Body of pancreas (tissue), 4 donors: ENCODE measurements at regions not wholly inside any gene's neighbourhood (a gene's known extent, or its start where the extent isn't known, plus 50 kb on each side); places are given as distances from the start of the nearest gene placed in this dataset.

Experiments used
- ATAC-seq: fragments of 150-250 bp; one replicate; pipeline ENCODE4 v1.9.1; 2016
- DNase-seq, 4 donors: peaks; one replicate each; pipeline ENCODE4 v3.0.0-alpha.2; 2019
- H3K27ac ChIP-seq, 4 donors: fragments of 200-600 bp; sonication (generic); 1 replicate in 3 of 4; 2 replicates in 1 of 4; pipeline versions ENCODE4 v1.5.1 to v1.6.1; 2016 to 2019; ENCODE audit warnings: mild to moderate bottlenecking in 1 of 4, mixed read lengths in 1 of 4, moderate library complexity in 1 of 4
- H3K27me3 ChIP-seq, 2 donors: fragments of 200-600 bp; sonication (generic); one replicate each; pipeline ENCODE4 v1.6.0; 2016; ENCODE audit warnings: mild to moderate bottlenecking in 1 of 2
- H3K36me3 ChIP-seq, 2 donors: fragments of 200-600 bp; sonication (generic); replicated peaks in 1 of 2; 2 replicates each; pipeline ENCODE4 v1.5.1; 2016; ENCODE audit warnings: low read depth in 2 of 2; ENCODE audit not compliant: insufficient read depth in 1 of 2
- H3K4me1 ChIP-seq: fragments of 200-600 bp; sonication (generic); one replicate; pipeline ENCODE4 v1.6.0; 2016
- H3K4me3 ChIP-seq, 2 donors: fragments of 200-600 bp; sonication (generic); 1 replicate in 1 of 2; 2 replicates in 1 of 2; pipeline ENCODE4 v1.5.1; 2016 to 2019
- H3K9me3 ChIP-seq, 3 donors: fragments of 200-600 bp; sonication (generic); 1 replicate in 2 of 3; 2 replicates in 1 of 3; pipeline ENCODE4 v1.5.1; 2016
- POLR2A ChIP-seq, 3 donors: fragments of 450-650 bp; IDR thresholded peaks; one replicate each; pipeline ENCODE4 v1.6.1; 2016; ENCODE audit warnings: antibody characterized with exemption in 3 of 3, mild to moderate bottlenecking in 2 of 3
- WGBS, 2 donors: methylation state at CpG; one replicate each; pipeline ENCODE4 v1.1.5; 2017; 5-methylcytosine and 5-hydroxymethylcytosine counted together
- intact Hi-C: fragments of 100-400 bp; cut with DNase I; formaldehyde crosslinking; loops from one replicate; pipeline ENCODE4 v1.15.1; 2023
- TF ChIP-seq, protein P1 (sequence below), 7 experiments: fragments of 450-650 bp in 4 of 7; fragments of 200-600 bp in 3 of 7; sonication (generic) in 3 of 7; IDR thresholded peaks; one replicate each; pipeline ENCODE4 v1.5.1; 2016 to 2019; ENCODE audit warnings: antibody characterized with exemption in 7 of 7

DNA sequence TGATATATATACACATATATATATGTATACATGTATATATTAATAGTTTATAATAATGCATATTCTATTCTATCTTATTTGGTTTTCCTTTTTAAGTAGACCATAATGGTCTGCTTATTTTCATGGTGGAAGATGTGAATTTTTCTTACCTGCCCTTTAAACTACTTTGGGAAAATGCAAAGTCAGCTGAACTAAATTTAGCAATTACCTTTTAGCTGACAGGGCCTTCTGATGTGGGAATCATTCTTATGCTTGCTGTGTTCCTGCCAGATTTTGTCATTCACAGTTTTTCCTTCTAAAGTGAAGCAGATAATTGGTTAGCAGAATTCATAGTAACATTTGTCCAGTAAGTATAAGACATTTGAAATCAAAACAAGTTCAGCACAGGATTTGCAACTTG, 63.2 kb upstream of the SAMSN1 start:
- H3K27ac ChIP-seq, result no peak overlapping the region
- intact Hi-C loops, result no loop called here
- no peaks in the 10 kb centered on the region for H3K27me3 ChIP-seq
- no peak overlapping the region for H3K4me3 ChIP-seq
- H3K9me3 ChIP-seq, result no peaks in the 10 kb centered on the region
- no peak for ATAC-seq
- no peaks in the 10 kb centered on the region for H3K36me3 ChIP-seq
- no peaks in the 10 kb centered on the region for H3K4me1 ChIP-seq
- TF ChIP-seq POLR2A (IDR thresholded peaks at IDR 0.05), result no peak
- TF ChIP-seq, protein P1, sequence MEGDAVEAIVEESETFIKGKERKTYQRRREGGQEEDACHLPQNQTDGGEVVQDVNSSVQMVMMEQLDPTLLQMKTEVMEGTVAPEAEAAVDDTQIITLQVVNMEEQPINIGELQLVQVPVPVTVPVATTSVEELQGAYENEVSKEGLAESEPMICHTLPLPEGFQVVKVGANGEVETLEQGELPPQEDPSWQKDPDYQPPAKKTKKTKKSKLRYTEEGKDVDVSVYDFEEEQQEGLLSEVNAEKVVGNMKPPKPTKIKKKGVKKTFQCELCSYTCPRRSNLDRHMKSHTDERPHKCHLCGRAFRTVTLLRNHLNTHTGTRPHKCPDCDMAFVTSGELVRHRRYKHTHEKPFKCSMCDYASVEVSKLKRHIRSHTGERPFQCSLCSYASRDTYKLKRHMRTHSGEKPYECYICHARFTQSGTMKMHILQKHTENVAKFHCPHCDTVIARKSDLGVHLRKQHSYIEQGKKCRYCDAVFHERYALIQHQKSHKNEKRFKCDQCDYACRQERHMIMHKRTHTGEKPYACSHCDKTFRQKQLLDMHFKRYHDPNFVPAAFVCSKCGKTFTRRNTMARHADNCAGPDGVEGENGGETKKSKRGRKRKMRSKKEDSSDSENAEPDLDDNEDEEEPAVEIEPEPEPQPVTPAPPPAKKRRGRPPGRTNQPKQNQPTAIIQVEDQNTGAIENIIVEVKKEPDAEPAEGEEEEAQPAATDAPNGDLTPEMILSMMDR (IDR thresholded peaks at IDR 0.05), result no peak
- DNase-seq, result no peak

DNA sequence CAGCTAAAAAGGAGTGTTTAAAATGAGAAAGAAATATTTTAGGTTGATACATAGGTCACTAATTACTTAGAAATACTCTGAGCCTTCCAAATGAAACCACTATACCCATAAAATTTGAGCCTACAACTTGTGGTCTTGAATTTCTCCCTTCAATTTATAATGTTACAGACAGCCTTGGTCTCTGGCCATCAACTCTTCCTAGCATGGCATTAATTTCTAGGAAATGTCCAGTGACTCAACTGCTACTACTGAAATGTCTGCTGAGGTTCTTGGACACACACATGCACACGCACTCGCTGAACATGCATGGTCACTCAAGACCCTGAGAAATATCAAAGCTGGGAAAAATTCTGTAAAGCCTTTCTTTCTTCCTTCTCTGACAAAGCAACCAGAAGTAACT, 61.1 kb upstream of the SAMSN1 start:
- 84 to 93% methylated on average over 2 of the region's 2 CpGs for WGBS, 2 donors
- ATAC-seq, result no peak
- intact Hi-C loops, result no loop called here

DNA sequence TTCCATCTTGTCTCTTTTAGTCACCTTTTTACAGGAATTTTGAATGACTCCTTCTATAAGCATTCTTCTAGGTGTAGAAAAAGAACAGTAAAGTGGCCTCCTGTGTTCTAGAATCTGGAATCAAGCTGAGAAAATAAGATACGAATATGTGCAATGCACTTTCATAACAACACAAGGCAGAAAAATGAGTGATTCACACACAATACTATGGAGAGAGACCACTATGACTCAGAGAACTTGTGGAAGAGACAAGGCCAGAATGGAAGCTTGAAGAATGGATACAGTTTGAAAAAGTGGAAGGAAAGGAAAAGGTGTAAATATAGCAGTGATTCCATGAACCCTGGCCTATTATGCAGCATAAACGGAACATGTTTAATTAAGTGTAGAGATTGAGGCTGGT, 57.1 kb upstream of the SAMSN1 start:
- H3K27me3 ChIP-seq, result no peaks in the 10 kb centered on the region
- 57 to 68% methylated on average over 2 of the region's 2 CpGs for WGBS, 2 donors
- H3K4me1 ChIP-seq, result no peaks in the 10 kb centered on the region
- H3K27ac ChIP-seq, result no peak overlapping the region
- no peaks in the 10 kb centered on the region for H3K36me3 ChIP-seq
- H3K9me3 ChIP-seq, result no peaks in the 10 kb centered on the region
- H3K4me3 ChIP-seq, result no peak overlapping the region
- intact Hi-C loops, result no loop called here
- DNase-seq (no peak), ATAC-seq (no peak)
- TF ChIP-seq POLR2A (IDR thresholded peaks at IDR 0.05), result no peak
- TF ChIP-seq, protein P1 (IDR thresholded peaks at IDR 0.05), result no peak

More for the DNA sequence above, 61.1 kb upstream of the SAMSN1 start:
- Histone ChIP-seq H3K36me3 (no peaks in the 10 kb centered on the region), H3K9me3 (no peaks in the 10 kb centered on the region), H3K27me3 (no peaks in the 10 kb centered on the region), H3K4me3 (no peak overlapping the region), H3K27ac (no peak overlapping the region), H3K4me1 (no peaks in the 10 kb centered on the region)
- DNase-seq, result no peak
- TF ChIP-seq POLR2A (IDR thresholded peaks at IDR 0.05), result no peak
- TF ChIP-seq, protein P1 (IDR thresholded peaks at IDR 0.05), result no peak

DNA sequence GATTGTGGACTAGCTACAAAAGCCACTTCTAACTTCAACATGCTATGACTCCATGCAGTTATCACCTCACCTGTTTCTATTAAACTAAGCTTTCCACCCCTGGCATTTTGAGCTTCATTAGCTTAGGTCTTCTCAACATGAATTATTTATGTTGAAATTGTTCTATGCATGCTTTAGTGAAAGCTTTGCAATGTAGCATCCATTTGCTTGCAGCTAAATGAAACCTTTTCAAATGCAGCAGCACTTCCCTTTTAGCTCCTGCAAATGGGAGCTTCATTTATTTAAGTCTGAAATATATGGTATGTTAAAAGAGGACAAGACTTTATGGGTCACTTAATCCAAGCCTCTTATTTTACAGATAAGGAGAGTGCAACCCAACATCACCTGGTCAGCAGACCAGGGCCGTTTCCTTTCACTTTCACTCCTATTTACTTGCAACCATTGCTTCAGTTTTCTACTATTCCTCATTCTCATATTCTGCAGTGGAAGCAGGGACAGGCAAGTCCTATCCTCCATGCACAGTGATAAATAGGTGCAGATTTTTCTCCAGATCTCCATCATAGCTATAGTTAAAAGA, 56.4 kb upstream of the SAMSN1 start:
- DNase-seq, result no peak
- TF ChIP-seq, protein P1 (IDR thresholded peaks at IDR 0.05), result no peak
- no peak for TF ChIP-seq POLR2A (IDR thresholded peaks at IDR 0.05)
- WGBS, 2 donors, result 28 to 42% methylated on average over 1 of the region's 1 CpG

DNA sequence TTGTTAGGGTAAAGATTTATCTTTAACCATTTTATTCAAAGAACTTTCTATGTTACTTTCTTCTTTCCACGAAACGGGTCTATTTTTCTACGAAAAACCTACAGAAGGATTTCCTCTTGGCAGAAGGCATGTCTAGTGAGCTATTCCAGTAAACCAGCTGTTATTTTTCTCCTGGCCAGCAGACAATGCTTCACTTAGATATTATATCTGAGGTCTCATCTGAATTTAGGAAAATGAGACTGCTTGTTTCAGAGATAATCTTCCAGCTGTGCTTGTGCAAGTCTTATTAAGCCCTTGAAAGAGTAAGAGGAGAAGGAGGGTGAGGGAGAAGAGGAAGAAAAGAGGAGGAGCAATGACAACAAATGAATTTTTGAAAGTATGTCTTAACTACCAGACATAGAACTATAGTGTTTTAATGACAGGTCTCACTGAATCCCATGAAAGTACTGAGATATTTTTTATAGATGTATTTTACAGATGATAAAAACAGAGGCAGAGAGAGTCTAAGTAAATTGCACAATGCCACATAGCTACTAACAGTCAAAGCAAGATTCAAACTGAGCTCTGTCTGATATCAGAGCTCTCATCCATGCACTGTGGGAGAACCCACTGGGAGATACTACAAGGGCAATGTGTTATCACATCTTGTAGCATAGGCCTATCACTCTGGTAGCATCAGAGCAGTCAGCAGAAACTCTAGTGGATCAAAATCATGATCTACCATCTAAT, 54.6 kb upstream of the SAMSN1 start:
- no peaks in the 10 kb centered on the region for H3K4me1 ChIP-seq
- H3K36me3 ChIP-seq, result no peaks in the 10 kb centered on the region
- no peaks in the 10 kb centered on the region for H3K27me3 ChIP-seq
- H3K4me3 ChIP-seq, result no peak overlapping the region
- ATAC-seq (no peak), DNase-seq (no peak)
- H3K9me3 ChIP-seq, result no peaks in the 10 kb centered on the region
- H3K27ac ChIP-seq, result no peak overlapping the region
- WGBS, 2 donors, result 55 to 56% methylated on average over 3 of the region's 3 CpGs
- TF ChIP-seq POLR2A (IDR thresholded peaks at IDR 0.05), result no peak
- TF ChIP-seq, protein P1 (IDR thresholded peaks at IDR 0.05), result no peak
- intact Hi-C loops, result no loop called here

More for the DNA sequence above, 56.4 kb upstream of the SAMSN1 start:
- H3K9me3 ChIP-seq, result no peaks in the 10 kb centered on the region
- ATAC-seq, result no peak
- H3K4me3 ChIP-seq, result no peak overlapping the region
- intact Hi-C loops, result no loop called here
- no peaks in the 10 kb centered on the region for H3K36me3 ChIP-seq
- no peaks in the 10 kb centered on the region for H3K4me1 ChIP-seq
- no peaks in the 10 kb centered on the region for H3K27me3 ChIP-seq
- no peak overlapping the region for H3K27ac ChIP-seq
